GOT3 (cell line): ENCODE measurements at regions not wholly inside any gene's neighbourhood (a gene's known extent, or its start where the extent isn't known, plus 50 kb on each side); places are given as distances from the start of the nearest gene placed in this dataset.
A peak's percentile ranks its signal among the peaks of the same experiment; 100 is the strongest.
"Not testable (repeated sequence)": the region's sequence is repeated elsewhere in the genome, so short reads cannot be mapped to it uniquely, and the experiment has no call there.

Experiments used
- DNase-seq: peaks from one replicate; lab custom pipeline; 2025; ENCODE audit warnings: mixed read lengths; lab: John Stamatoyannopoulos, UW

DNA sequence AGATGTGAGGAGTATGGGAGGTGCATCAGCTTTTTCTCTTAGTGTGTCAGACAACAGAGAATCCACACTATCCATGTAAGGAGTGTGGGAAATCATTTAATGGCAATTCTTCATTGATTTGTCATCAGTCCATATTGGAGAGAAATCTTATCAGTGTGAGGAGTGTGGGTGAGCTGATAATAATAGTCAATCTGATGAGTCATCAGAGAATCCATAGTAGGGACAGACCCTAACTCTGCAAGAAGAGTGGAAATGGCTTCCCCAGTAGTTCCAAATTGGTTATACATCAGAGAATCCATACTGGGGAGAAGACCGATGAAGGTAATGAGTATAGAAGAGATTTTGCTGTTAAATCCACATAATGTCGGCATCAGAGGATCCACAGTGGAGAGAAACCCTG lies 150.5 kb upstream of the THUMPD2 start:
- DNase-seq = no peak

DNA sequence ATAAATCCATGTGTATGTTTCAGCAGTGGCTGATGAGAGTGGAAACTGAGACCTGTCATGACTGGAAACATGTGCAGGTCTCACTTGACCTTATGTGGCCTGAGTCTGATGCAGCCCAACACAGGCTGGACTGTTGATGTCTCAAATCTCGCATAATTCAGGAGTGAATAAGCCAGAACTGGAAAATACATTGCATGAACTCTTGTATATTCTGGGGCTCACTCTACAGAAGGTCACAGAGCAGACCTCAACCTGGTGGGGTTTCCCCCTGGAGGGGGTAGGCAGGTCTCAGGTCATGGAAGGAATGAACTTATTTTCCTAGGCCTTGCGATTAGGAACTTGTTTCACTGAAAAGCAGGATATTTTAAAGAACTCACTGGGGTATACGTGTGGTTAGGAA lies 146.3 kb upstream of the THUMPD2 start:
- no peak for DNase-seq

DNA sequence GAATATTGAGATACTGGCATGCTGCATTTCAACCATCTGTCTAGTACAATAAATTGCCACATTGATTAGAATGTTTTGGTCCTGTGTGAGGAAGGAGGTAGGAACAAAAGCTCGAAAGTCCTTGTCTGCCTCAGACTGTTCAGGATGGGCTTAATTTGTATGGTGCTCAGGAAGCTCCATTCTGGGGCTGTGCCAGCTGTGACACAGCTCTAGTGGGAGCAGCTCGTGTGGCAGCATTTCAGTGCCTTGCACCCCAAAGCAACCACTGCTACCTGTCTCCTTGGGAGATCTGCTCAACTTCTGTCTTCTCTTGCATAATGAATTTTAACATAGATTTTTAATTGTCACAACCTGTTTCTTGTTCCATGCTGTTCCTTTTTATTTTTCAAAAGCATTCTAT lies 144.4 kb upstream of the THUMPD2 start:
- DNase-seq = no peak

DNA sequence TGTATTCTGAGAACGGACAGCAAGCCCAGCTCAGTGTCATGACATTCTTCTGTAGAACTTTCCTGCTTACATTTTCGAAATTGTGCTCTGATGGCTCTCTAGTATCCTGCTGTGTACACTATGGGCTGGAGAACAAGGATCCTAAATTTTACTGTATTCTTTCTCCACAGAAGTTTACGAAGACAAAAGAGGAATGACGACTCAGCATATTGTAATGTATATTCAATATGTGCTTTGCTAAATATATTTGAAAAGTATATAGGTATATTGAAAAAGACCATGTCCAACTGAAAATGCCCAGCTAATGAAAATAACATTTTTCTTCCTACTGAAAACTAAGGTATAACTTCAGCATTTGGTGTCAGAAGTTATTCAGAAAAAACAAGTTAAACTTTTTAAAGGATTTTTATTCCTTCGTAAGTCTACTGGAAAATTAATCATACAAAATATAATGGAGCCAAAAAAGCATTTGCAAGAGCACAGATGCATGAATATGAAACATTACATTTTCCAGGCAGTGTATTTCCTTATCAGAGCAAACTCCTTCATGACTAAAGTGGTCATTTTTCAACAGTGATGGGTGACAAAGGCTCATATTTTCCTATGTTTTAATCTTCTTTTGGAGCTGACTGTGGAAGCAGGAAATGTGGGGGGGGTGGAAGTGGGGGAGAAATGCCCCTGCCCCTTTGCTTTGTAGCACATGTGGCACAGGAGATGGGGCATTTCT lies 143.8 kb upstream of the THUMPD2 start:
- DNase-seq = no peak

DNA sequence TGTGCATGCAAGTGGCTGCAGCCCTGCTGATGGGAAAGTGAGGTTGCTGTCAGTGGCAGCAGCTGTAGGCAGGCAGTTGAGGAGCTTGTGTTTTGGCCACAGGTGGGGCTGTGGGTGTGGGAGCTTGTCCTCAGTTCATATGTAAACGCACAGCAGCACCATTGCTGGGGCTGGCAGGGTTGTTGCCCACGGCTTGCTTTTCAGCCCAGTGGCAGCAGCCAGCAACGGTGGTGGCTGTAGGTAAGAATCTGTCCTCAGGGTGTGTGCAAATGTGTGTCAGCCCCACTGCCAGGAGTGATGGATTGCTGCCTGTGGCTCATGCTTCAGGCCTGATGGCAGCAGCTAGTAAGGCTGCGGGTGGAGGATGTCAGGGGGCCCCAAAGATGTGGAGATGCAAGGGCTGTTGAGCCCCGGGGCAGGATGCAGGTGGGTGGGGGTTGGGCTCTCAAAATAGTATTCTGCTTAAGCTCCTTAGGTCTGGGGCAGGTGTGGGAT lies 141.3 kb upstream of the THUMPD2 start:
- no peak for DNase-seq

DNA sequence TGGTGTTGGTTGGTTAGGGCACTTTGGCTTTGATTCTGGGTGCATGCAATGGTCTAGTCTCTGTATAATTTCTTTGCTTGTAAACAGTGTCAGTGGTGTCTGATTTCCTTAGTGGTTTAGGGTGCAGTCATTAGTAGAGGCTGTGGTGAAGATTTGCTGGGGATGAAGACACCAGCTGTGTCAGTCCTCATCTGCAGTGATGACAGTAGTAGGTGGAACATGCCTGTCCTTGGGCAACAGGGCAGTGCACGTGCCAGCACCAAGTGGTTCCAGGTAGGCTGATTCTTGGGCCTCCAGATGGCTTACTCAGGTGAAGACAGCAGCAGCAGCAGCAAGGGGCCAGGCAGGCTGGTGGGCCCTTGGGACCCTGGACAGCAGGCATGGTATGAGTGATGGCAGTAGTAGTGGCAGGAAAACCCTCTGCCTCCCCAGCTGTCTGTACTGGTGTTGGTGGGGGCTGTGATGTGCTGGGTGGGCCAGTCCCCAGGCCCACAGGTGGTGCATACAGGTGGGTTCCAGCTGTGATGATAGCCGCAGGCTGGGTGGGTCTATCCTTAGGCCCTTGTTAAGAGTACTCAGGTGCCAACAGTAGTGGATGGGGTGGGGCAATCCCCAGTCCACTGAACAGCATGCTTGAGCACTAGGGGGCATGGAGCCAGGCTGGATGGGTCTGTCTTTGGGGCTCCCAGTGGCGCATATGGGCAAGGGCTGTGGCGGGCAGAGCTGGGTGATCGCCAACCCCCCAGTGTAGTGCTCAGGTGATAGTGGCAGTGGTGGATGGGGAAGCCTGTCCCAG lies 140.7 kb upstream of the THUMPD2 start:
- no peak for DNase-seq

DNA sequence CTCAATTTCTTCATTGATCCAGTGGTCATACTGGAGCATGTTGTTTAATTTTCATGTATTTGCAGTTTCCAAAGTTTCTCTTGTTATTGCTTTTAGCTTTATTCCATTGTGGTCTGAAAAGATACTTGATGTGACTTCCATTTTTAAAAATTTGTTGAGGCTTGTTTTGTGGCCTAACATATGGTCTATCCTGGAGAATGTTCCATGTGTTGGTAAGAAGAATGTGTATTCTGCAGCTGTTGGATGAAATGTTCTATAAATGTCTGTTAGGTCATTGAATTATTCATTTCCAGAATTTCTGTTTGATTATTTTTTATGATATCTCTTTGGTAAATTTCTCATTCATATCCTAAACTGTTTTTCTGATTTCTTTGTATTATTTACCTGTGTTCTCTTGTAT lies 139.8 kb upstream of the THUMPD2 start:
- DNase-seq = no peak

DNA sequence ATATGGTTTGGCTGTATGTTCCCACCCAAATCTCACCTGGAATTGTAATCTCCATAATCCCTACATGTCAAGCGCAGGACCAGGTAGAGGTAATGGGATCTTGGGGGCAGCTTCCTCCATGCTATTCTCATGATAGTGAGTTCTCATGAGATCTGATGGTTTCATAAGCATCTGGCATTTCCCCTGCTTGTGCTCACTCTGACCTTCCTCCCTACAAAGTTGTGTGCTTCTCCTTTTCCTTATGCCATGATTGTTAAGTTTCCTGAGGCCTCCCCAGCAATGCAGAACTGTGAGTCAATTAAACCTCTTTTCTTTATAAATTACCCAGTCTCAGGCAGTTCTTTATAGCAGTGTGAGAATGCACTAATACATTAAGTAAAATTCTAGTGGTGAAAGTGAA lies 138.3 kb upstream of the THUMPD2 start:
- DNase-seq = not testable (repeated sequence)

DNA sequence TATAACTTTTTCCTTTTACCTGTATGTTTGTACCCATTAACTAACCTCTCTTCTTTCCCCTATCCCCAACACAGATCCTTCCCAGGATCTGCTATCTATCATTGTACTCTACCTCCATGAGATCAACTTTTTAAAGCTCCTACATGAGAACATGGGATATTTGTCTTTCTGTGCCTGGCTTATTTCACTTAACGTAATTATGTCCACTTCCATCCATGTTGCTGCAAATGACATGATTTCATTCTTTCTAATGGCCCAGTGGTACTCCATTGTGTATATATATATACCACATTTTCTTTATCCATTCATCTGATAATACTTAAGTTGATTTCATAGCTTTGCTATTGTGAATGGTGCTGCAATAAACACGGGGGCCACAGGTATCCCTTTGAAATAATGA lies 135.9 kb upstream of the THUMPD2 start:
- DNase-seq = no peak

DNA sequence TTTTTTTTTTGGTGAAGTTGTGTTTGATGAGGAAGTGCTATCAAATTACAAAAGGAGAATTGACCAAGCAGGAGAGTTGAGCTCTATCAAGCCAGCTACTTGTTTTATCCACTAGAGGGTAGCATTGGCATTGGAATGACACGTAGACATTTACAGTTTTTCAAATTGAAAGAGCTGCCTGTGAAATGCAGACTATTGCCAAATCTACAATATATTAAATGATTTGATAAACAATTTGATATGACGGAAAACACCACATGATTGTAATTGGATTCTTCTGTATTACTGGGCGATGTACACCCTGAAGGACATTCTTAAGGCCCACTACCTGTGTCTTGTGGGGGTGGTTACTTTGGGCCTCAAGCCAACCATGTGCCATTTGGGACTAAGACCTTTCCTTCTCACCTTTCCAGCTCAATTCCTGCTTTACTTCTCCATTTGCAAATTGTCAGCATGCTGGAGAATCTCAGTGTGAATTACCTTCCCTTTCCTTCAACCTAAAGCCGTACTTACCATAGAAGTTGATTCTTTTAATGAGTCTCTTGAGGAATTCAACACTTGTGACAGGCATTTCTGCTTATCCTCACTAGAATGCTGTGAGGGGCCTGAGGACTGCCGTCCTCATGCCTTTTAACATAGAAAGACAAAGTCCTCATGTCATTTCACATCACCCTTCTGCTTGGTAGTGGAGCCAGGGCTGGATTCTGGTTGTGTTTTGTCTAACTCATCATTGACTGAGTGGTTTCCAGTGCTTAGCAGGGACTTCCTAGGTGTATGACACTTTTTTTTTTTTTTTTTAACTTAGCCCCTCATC lies 134.8 kb upstream of the THUMPD2 start:
- no peak for DNase-seq

DNA sequence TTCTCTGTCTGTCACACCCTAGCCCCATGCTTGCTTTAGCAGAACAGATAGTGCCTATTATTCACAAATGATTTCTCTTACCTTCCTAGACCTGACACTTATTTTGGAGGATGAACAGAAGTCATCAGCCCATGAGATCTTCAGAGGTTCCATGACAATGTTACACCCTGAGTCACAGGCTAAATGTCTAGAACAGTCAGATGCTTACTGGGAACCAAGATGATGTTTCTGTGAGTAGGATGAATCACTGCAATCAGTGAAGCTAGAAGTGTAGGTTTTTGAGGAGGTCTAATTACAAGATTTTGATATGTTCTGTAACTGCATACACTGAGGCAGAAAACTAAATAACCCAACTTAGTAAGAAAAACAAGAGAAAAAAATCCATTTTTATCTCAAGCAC lies 123.0 kb upstream of the THUMPD2 start:
- no peak for DNase-seq

DNA sequence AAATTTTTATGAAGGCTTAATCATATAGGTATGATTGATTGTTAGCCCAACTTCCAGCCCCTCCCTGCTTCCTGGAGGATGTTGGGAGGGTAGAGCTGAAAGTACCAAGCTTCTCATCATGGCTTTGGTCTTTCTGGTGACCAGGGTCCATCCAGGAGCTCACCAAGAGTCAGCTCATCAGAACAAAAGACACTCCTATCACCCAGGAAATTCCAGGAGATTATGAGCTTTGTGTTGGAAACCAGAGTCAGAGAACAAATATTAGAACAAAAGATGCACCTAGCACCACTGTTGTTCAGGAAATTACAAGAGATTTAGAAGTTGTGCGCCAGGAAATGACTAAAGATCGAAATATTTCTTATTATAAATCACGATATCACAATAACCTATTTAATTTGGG lies 119.9 kb upstream of the THUMPD2 start:
- no peak for DNase-seq

DNA sequence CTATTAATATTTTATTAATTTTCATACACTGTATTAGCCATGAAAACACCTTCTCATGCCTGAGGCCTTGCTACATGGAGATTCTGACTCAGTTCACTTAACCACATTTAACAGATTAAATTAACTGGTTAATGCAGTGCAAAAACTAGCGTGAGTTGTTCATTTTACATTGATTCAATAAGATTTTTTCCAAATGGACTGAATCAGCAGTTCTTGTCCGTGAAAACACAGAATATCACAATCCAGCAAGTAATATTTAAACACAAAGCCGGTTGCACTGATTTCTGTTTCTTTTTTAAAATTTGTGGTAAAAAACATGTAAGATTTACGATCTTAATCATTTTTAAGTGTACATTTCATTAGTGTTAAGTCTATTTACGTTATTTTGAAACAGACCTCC lies 118.2 kb upstream of the THUMPD2 start:
- no peak for DNase-seq

DNA sequence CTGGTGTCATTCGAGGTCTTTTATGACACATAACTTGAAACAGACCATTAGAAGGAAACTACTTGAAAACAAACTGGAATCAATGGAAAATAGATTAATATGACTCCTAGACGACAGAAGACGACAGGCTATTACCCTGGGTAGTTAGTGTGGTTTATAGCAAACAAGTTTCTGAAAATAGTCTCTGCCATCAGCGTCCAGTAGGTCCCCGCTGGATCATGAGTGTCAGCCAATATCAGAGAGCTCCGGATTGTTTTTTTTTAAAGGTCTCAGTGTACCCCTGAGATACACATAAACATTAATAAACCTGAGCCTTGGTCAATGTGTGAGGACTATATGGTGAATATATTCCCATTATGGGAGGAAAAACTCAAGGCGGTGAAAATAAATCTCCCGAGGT lies 115.0 kb upstream of the THUMPD2 start:
- no peak for DNase-seq

DNA sequence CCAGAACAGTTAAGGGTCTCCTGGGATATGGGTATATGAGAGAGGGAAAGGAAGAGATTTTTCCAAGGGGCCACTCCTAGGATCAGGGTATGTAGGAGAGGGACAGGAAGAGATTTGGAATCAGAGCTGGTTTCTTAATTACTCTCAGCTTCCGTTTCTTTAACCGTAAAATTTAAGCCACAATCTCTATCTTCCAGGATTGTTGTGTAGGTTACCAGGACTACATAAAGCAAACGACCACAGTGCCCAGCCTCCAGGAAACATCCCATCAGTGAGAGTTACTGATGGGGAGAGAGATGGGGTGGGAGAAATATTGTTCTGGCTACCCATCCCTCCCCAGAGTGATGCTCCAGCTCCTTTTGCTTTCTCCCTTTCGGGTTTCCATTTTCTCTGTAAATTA lies 114.6 kb upstream of the THUMPD2 start:
- DNase-seq = no peak

DNA sequence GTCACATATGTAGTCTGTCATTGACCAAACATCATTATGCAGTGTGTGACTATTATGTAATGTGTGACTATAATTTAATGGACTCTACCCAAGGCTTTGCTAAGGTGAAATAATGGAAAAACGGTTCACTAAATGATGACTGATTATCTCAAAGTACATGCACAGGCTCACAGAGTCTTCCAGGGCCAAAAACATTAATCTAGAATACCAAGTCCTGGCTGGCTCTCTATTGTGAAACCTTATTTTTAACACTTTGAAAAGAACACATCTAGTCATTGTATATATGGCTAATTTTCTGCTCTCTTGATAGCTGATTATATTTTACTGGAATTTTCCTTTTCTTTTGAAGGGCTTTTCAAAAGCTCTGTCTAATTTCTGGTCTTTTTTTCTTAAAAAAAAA lies 102.9 kb upstream of the THUMPD2 start:
- DNase-seq = no peak

DNA sequence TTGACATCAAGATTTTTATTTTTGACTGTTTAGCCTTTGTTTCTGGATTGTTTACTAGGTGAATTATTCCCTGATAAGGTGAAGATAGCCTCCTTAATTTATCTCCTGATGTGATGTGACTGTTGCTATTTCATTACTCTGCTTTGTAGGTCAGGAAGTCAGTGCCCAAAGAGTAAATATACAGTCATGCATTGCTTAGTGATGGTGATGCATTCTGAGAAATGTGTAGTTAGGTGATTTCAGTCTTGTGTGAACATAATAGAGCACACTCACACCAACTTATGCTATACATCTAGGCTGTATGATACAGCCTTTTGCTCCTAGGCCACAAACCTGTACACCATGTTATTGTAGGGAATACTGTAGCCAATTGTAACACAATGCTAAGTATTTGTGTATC lies 102.4 kb upstream of the THUMPD2 start:
- no peak for DNase-seq

DNA sequence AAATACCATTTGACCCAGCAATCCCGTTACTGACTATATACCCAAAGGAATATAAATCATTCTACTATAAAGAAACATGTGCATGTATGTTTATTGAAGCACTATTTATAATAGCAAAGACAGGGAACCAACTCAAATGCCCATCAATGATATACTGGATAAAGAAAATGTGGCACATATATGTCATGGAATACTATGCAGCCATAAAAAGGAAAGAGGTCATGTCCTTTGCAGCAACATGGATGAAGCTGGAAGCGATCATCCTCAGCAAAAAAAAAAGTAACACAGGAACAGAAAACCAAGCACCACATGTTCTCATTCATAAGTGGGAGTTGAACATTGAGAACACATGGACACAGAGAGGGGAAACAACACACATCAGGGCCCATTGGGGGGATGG lies 99.9 kb upstream of the THUMPD2 start:
- DNase-seq = not testable (repeated sequence)

DNA sequence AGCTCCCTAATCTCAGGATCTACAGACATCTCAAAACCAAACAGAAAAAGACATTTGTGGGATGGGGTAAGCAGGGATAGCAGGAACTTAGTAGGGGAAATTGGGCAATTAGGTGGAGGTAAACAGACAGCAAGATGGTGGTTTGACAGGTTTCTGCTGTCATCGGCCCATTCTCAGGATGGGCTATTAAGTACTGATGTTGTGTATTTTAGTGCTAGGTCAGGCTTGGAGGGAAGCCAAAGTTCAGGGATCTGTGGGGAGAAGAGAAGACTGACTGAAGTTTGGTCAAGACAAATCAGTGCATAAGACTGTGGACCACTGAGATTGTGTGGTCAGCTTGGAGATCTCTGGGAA lies 96.8 kb upstream of the THUMPD2 start:
- DNase-seq = no peak

DNA sequence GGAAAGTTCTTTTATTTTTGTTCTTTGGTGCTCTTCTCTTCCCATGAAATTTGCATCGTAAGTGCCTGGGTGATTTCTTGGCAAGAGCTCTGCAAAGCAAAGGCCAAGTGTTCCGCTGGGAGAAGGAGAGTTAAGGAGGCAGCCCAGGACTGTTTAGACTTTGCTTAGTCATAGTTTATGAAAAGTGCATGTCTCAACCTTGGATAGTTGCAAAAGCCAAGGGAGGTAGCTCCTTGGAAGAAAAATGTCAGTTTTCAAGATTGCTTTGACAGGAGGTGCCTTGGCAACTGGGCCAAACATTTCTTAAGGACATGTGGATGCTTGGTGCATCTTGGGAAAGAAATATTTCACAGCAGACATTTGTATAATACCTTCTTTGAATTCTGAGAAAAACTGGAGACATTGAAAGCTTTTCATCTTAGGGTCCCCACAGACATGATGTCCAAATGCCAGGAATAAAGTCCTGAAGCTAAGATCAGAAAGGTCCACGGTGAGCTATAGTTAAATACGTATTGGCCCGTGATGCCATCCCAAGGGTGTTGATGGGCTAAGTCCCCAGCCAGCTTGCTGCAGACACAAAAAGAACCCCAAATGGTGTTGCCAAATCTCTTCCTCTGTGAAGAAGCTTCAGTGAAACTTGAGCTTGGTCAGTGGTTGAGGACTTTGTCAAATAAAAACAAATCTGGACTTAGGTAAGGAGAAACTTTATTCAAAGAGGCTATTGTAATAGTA lies 96.3 kb upstream of the THUMPD2 start:
- DNase-seq = peak; percentile 28

DNA sequence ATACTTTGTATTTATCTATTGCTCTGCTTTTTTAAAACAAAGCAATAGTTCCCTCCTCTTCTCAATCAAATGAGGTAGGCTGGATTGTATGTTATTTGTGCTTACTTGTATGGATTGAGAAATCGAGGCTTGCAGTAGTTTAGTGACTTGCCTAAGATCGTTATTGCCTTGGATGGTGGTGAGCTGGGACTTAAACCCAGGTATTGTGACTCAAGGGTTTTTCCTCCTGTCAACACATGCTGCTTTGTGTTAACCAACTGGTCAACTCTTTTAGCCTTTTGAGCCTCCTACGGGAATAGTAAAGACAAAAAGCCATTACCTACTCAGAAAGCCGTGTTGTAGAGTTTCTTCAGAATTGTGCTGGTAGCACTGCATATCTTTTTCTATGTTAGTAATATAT lies 95.2 kb upstream of the THUMPD2 start:
- DNase-seq = no peak

DNA sequence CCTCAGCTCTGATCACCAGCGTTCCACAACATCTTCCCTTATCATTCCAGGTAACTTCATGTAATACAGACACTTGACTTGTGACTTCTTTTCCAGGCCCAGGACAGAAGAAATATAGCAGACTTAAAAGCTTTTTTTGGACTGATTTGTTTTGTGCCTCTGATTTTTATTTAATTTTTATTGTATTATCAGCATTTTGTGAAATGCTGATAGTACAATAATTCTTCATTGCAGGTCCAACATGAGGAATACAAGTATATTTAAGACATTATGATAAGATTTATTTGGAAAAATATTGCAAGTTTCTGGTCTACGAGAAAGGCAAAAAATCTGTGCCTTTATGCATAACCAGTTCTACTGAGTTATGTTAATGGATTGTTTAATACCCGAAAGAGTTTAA lies 94.5 kb upstream of the THUMPD2 start:
- DNase-seq = no peak
